ENCODE measurements at regions not wholly inside any gene's neighbourhood (a gene's known extent, or its start where the extent isn't known, plus 50 kb on each side); places are given as distances from the start of the nearest gene placed in this dataset.

- POLR2A ChIA-PET, result no interaction called here
- Histone ChIP-seq H3K4me3 (no peak overlapping the region), H3K36me3 (ENCODE audit: control insufficient read depth in 2 of 2, insufficient read depth in 2 of 2, low read length in 1 of 2) (peaks cover 2 to 21% of the 10 kb centered on the region in 2 experiments; a peak in 3 of 4 replicates), H2AFZ (ENCODE audit: control insufficient read depth, low read depth, low read length) (no peak overlapping the region), H3K9ac (ENCODE audit: control insufficient read depth, insufficient read depth, low read length) (no peak overlapping the region), H3K27me3 (replicated peaks in 1 of 2; ENCODE audit: control insufficient read depth in 2 of 2, insufficient read depth in 2 of 2, low read length in 1 of 2) (no peaks in the 10 kb centered on the region), H3K9me3 (replicated peaks; ENCODE audit: control insufficient read depth, insufficient read depth, low read length) (no peaks in the 10 kb centered on the region; the same call in 2 of the 3 replicates), H3K4me1 (ENCODE audit: control insufficient read depth, insufficient read depth, low read length) (peaks cover 20% of the 10 kb centered on the region), H3K4me2 (ENCODE audit: control insufficient read depth, insufficient read depth) (no peak overlapping the region), H4K20me1 (ENCODE audit: control insufficient read depth, insufficient read depth) (peaks cover 6% of the 10 kb centered on the region), H3K79me2 (ENCODE audit: control insufficient read depth, insufficient read depth, low read length) (peaks cover 86% of the 10 kb centered on the region), H3K27ac (ENCODE audit: control insufficient read depth, insufficient read depth) (no peak overlapping the region)
- RAD21 ChIA-PET (ENCODE audit: unreplicated experiment), result no interaction called here
- DNase-seq (ENCODE audit: low read depth, low spot score) (no peak), FAIRE-seq (no peak), ATAC-seq (no peak)
- TSS peak; percentile 6 for BruUV-seq (replicated peaks)
- CTCF ChIA-PET, result no interaction called here
- WGBS (ENCODE audit: insufficient coverage, insufficient replicate concordance, low lambda C conversion rate, missing lambda C conversion rate), result 98% methylated on average over 6 of the region's 6 CpGs
- TF ChIP-seq POLR2A (IDR thresholded peaks at IDR 0.05; ENCODE audit: low read depth, low read length) (0 out of 2 replicates have a peak, but pooled peaks have one; percentile 21), TBL1XR1 (IDR thresholded peaks at IDR 0.05; ENCODE audit: low read depth, low read length) (no peak), CEBPB (IDR thresholded peaks at IDR 0.05; ENCODE audit: borderline replicate concordance in 1 of 2, low read depth in 2 of 2, low read length in 2 of 2) (no peak)
- SMC1A ChIA-PET (ENCODE audit: uncharacterized antibody, unreplicated experiment), result interaction anchor here (0.9 to 1.6 kb wide), 3 partner anchors 15 to 247 kb away, joined by 3 to 4 read pairs (median 3); no protein-coding TSS in a partner anchor
- in situ Hi-C loops (cut with MboI), result no loop called here
- intact Hi-C loops (cut with micrococcal nuclease; ENCODE audit: unreplicated experiment), result no loop called here
These were observed 120.1 kb upstream of the MGAT5 start for GRCh38 chr2:134133622-134134312.

DNA sequence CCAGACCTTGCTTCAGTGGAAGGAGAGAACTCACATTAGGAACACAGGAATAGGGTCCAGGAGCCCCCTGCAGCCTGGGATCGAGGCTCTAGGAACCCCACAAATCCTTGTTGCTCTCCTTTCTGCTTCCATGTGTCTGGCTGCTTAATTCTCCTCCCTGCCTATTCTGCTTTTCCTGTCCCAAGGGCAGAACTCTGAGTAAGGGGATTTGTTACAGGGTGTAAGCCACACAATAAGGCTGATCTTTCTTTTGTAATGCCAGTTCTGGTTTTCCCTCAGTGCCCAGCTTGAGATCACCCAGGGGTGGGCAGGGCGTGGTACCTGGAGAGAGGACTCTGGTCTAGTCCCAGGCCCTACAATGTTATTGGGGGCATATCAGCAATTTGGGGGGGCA, 119.6 kb upstream of the MGAT5 start:
- H3K9ac ChIP-seq (ENCODE audit: control insufficient read depth, insufficient read depth, low read length), result no peak overlapping the region
- H3K79me2 ChIP-seq (ENCODE audit: control insufficient read depth, insufficient read depth, low read length), result peaks cover 86% of the 10 kb centered on the region
- H3K9me3 ChIP-seq (replicated peaks; ENCODE audit: control insufficient read depth, insufficient read depth, low read length), result no peaks in the 10 kb centered on the region; the same call in 2 of the 3 replicates
- peaks cover 6% of the 10 kb centered on the region; the same call in 1 of the 2 replicates for H4K20me1 ChIP-seq (ENCODE audit: control insufficient read depth, insufficient read depth)
- H3K4me3 ChIP-seq, result no peak overlapping the region
- no TSS peak for BruUV-seq (replicated peaks)
- ATAC-seq, result no peak
- ChIA-PET RAD21 (ENCODE audit: unreplicated experiment) (interaction anchor here (0.8 kb wide), 1 partner anchor 16 kb away, joined by 3 read pairs; no protein-coding TSS in a partner anchor), CTCF (no interaction called here), POLR2A (no interaction called here), SMC1A (ENCODE audit: uncharacterized antibody, unreplicated experiment) (interaction anchor here (1.0 to 1.6 kb wide), 2 partner anchors 16 to 248 kb away, joined by 3 to 4 read pairs; no protein-coding TSS in a partner anchor)
- intact Hi-C loops (cut with micrococcal nuclease; ENCODE audit: unreplicated experiment), result no loop called here
- WGBS (ENCODE audit: insufficient coverage, insufficient replicate concordance, low lambda C conversion rate, missing lambda C conversion rate), result 96% methylated on average over 2 of the region's 2 CpGs
- no peak for DNase-seq (ENCODE audit: low read depth, low spot score)
- H3K4me1 ChIP-seq (ENCODE audit: control insufficient read depth, insufficient read depth, low read length), result peaks cover 15% of the 10 kb centered on the region
- H3K27me3 ChIP-seq (replicated peaks in 1 of 2; ENCODE audit: control insufficient read depth in 2 of 2, insufficient read depth in 2 of 2, low read length in 1 of 2), result no peaks in the 10 kb centered on the region
- no peak overlapping the region for H2AFZ ChIP-seq (ENCODE audit: control insufficient read depth, low read depth, low read length)
- no peak for FAIRE-seq
- H3K4me2 ChIP-seq (ENCODE audit: control insufficient read depth, insufficient read depth), result no peak overlapping the region
- TF ChIP-seq CREM (IDR thresholded peaks at IDR 0.05; ENCODE audit: low read depth) (no peak), SMAD1 (IDR thresholded peaks at IDR 0.05; ENCODE audit: low read depth, partially characterized antibody) (no peak), NFYA (IDR thresholded peaks at IDR 0.05; ENCODE audit: borderline replicate concordance, low read depth, low read length) (no peak), CBFB (IDR thresholded peaks at IDR 0.05; ENCODE audit: low read depth) (no peak), ZSCAN29 (IDR thresholded peaks at IDR 0.05) (no peak)
- H3K36me3 ChIP-seq (ENCODE audit: control insufficient read depth in 2 of 2, insufficient read depth in 2 of 2, low read length in 1 of 2), result peaks cover 2 to 22% of the 10 kb centered on the region in 2 experiments; a peak in 3 of 4 replicates
- no peak overlapping the region for H3K27ac ChIP-seq (ENCODE audit: control insufficient read depth, insufficient read depth)
- in situ Hi-C loops (cut with MboI), result no loop called here

Measured in GM12878 (cell line).